ENCODE measurements at regions not wholly inside any gene's neighbourhood (a gene's known extent, or its start where the extent isn't known, plus 50 kb on each side); places are given as distances from the start of the nearest gene placed in this dataset.

DNA sequence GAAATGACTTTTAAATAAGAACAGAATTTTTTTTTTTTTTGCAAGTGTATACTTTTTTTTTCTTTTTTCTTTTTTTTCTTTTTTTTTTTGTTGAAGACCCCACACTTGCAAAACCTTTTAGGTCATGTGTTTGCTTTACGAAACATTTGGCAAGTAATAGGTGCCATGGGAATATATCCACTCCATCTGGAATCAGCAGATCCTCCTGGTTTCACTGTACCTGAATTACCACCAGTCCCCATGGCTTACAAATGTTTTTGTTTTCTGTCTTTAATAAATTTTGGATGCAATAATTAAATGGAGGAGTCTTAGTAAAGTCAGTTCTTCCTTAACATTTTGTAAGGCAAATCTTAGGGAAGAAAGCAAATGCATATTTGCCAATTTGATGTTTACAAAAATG lies 559.7 kb upstream of the ZEB2 start:
- TF ChIP-seq ESRRG (CRISPR knock-in tag; IDR thresholded peaks at IDR 0.05) (no peak), RARB (CRISPR knock-in tag; IDR thresholded peaks at IDR 0.05) (no peak), TCF4 (CRISPR knock-in tag; IDR thresholded peaks at IDR 0.05; ENCODE audit: borderline replicate concordance) (no peak), TOX (CRISPR knock-in tag; IDR thresholded peaks at IDR 0.05; ENCODE audit: borderline replicate concordance) (no peak), ISL1 (CRISPR knock-in tag; IDR thresholded peaks at IDR 0.05) (no peak)
